Nucleus accumbens (tissue), 56 donors: ENCODE measurements at regions not wholly inside any gene's neighbourhood (a gene's known extent, or its start where the extent isn't known, plus 50 kb on each side); places are given as distances from the start of the nearest gene placed in this dataset.
"Not testable (repeated sequence)": the region's sequence is repeated elsewhere in the genome, so short reads cannot be mapped to it uniquely, and the experiment has no call there.

Experiments
- DNase-seq, 56 donors: peaks; one replicate each; lab custom pipeline; 2025; lab: John Stamatoyannopoulos, UW

GRCh38 chr1:149352205-149352604 is 122.6 kb upstream of the NBPF19 start:
- DNase-seq: not testable (repeated sequence)

GRCh38 chr1:149354579-149354978 is 120.3 kb upstream of the NBPF19 start:
- DNase-seq: not testable (repeated sequence)

DNA sequence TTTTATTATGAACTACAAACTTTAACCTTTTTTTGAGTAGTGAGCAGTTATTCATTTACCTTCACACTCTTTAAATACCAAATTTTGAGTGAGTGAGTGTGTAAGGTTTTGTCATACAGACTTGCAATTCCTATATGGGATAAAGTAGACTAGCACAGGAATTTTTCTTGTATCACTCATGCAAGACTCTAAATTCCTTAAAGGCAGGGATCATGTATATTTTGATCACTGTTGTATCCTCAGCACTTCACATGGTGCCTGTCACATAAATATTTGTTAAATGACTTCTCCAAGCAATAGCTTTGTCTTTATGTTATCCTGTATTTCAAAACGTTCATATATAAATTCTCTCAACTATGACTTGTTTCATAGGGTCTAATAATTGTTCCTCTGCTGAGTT is 119.1 kb upstream of the NBPF19 start:
- DNase-seq: not testable (repeated sequence)

- not testable (repeated sequence) for DNase-seq
These were observed 118.7 kb upstream of the NBPF19 start for GRCh38 chr1:149356152-149356551.

DNA sequence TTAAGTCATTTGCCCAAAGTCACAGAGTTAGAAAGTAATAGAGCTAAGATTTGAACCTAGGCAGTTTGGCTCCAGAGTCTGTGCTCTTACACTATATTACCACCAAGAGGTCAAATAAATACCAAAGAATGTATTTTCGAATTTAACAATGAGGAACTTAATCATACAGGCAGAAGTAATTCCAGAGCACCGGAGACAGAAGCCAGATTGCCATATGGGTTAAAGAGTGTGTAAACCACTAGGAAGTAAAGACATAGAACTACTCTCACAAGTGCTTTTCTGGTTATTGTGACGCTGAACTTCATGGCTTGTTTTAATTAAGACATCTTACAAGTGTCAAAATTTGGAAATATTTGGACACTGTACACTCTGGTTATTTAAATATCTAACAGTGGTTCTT is 114.5 kb upstream of the NBPF19 start:
- not testable (repeated sequence) for DNase-seq

DNA sequence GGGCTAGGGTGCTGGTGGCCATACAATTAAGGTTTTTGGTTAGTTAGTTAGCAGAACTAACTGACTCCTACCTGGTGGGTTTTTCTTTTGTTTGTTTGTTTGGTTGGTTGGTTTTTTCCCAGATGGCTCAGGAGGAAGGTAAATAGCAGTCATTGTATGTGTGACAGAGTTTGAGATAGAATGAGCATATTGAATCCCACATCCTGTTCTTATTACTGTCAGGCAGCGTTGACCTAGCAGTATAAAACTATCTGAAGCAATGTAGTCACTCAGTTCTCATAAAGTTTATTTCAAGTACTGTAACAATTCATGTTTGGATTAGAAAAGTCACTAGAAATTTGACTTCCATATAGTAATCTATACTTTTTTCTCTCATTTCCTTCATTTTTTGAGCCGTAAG is 113.5 kb upstream of the NBPF19 start:
- DNase-seq: not testable (repeated sequence)

GRCh38 chr1:149364188-149364981 is 110.5 kb upstream of the NBPF19 start:
- not testable (repeated sequence) for DNase-seq

DNA sequence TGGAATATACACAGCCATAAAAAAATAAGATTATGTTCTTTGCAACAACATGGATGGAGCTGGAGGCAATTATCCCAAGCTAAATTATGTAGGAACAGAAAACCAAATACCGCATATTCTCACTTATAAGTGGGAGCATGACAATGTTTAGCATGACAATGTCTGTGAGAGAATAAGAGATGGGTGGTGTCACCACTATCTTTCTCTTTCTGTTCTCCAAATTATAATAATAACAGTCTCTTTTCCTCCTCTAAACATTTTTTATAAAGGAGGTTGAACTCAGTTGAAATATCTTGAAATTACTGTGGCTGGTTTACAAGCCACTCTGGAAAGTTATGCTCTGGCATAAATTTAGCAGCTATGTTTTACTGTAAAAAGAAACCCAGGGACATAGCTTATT is 108.4 kb upstream of the NBPF19 start:
- not testable (repeated sequence) for DNase-seq

DNA sequence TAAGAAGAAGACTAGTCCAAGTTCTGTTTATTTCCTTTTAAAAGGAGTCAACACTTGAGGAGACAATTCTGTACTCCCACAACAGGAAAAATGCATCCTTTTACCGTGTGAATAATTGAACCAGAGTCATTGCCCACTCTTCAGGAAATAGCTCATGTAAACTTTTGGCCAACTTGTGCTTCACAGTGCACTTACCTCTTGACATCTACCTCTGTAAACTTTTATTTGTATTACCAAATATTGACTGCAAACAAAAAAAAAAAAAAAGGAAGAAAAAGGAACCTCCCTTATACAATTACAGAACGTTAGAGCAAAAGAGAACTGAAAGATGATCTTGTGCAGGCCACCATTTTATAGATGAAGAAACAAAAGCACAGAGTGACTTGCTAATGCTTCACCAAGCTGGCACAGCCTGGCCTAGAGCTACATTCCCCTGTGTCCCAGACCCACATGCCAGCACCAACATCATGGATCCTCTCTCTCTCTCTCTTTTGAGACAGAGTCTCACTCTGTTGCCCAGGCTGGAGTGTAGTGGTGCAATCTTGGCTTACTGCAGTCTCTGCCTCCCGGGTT is 107.3 kb upstream of the NBPF19 start:
- DNase-seq: not testable (repeated sequence)

- not testable (repeated sequence) for DNase-seq
These were observed 106.5 kb upstream of the NBPF19 start for GRCh38 chr1:149368337-149368736.

GRCh38 chr1:149369081-149369480 is 105.8 kb upstream of the NBPF19 start:
- not testable (repeated sequence) for DNase-seq

- not testable (repeated sequence) for DNase-seq
These were observed 102.9 kb upstream of the NBPF19 start for GRCh38 chr1:149371955-149372354.

GRCh38 chr1:149378462-149378861 is 96.4 kb upstream of the NBPF19 start:
- not testable (repeated sequence) for DNase-seq

GRCh38 chr1:149390173-149390926 is 84.5 kb upstream of the NBPF19 start:
- peak in 48 of 56 donors; percentile 0 to 77 (median 25) for DNase-seq

DNA sequence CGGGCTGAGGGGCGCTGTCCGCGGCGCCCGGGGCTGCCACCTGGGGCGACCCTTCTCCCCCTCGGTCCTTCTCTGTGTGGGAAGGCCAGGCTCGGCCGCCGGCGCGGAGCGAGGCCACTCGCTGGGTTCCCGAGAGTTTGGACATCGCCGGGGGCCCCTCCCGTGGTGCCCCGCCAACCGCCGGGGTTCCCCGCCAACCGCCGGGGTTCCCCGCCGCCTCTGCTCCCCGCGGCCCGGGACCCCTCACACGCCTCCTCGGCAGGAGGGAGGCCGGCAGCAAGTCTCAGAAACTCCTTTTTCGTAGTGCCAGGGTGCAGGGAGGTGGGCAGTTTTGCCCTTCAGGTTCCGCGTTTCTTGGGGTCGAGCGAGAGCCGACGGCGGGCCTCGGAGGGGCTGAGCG is 83.9 kb upstream of the NBPF19 start:
- DNase-seq: not testable (repeated sequence)

- DNase-seq: not testable (repeated sequence)
These were observed 79.0 kb upstream of the NBPF19 start for GRCh38 chr1:149395802-149396201.

DNA sequence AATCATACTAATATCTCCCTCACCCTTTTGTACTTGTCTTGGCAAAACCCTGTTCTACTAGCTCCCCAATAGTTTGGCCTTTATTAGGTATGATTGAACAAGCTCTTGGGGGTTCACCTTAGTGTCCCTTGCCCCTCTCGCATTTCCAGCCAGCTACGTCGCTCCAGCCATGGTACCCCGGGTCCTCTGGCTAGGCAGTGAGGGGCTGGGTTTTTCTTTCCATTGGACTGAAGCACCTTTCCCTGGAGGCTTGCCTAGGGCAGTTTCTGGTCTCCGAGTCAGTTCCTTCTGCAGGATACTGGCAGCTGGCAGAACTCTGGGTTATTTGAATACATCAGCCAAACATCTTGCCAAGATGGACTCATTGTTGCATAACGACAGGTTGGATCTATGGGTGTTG is 76.3 kb upstream of the NBPF19 start:
- DNase-seq: not testable (repeated sequence)

DNA sequence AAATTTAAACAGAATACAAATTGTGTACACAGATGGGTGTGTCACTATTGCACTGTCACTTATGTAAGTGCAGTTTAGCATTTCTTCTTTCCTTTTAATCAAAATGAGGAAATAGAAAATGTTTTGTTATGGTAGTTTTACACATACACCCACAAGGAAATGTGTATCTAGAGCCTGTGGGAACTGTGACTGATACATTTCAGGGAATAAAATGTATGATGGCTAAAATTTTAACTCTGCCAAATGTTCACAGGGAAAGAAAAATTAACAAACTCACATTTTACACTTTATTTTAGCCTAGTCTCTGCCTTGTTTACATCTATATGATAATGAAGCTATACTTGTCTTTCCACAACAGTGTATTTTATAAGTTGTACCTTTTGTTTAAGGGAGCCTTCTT is 66.4 kb upstream of the NBPF19 start:
- DNase-seq: not testable (repeated sequence)

DNA sequence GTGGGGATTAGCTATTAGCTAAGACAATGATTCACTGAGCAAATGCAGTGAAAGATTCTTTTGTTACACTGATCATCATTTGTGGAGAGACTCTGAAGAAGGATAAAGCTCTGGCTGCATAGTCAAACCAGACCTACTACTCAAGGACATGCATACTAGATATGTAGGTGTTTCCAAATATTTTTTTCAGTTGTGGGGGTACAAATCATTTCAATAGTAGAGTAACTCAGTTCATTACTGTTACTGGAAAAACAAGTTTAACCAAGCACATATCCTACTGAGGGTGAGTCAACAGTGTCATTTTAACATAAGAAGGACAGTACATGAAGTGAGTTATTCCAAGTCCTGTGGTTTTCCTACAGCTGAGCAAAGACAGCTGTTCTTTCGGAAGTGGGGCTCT is 59.5 kb upstream of the NBPF19 start:
- DNase-seq: not testable (repeated sequence)

DNA sequence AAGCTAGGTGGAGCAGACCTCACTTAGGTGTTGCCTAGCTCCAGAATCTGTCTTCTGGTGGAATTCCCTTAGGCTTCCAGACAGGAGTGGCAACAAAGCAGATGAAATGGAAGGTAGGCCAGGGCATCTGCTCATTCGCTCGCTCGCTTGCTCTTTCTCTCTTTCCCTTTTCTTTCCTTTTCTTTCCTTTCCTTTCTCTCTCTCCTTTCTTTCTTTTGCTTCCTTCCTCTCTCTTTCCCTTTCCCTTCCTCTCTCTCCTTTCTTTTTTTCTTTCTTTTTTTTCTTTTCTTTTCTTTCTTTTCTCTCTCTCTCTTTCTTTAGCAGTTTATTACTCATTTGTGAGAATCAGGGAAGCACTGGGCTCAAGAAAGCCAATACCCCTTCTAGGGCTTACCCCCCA is 56.1 kb upstream of the NBPF19 start:
- not testable (repeated sequence) for DNase-seq

GRCh38 chr1:149423122-149423521 is 51.7 kb upstream of the NBPF19 start:
- DNase-seq: not testable (repeated sequence)
